NCI-H187 treated with DMSO at 0.1 percent for 48 hours (cell line): ENCODE measurements at regions not wholly inside any gene's neighbourhood (a gene's known extent, or its start where the extent isn't known, plus 50 kb on each side); places are given as distances from the start of the nearest gene placed in this dataset.
"Not testable (repeated sequence)": the region's sequence is repeated elsewhere in the genome, so short reads cannot be mapped to it uniquely, and the experiment has no call there.

Experiments
- DNase-seq: peaks from one replicate; lab custom pipeline; 2025; lab: John Stamatoyannopoulos, UW

GRCh38 chr3:74131546-74132328 is 482.7 kb downstream of the CNTN3 start:
- not testable (repeated sequence) for DNase-seq

- DNase-seq, result no peak
Observed at GRCh38 chr3:74129611-74130010, 484.8 kb downstream of the CNTN3 start.

GRCh38 chr3:74129056-74129455 is 485.4 kb downstream of the CNTN3 start:
- no peak for DNase-seq

- no peak for DNase-seq
Observed at GRCh38 chr3:74127256-74127655, 487.2 kb downstream of the CNTN3 start.

- DNase-seq, result no peak
Observed at GRCh38 chr3:74124782-74125181, 489.7 kb downstream of the CNTN3 start.

GRCh38 chr3:74122281-74122680 is 492.2 kb downstream of the CNTN3 start:
- no peak for DNase-seq

- no peak for DNase-seq
Observed at GRCh38 chr3:74121761-74122160, 492.7 kb downstream of the CNTN3 start.

GRCh38 chr3:74119221-74119620 is 494.5 kb upstream of the PDZRN3 start:
- no peak for DNase-seq

- DNase-seq, result no peak
Observed at GRCh38 chr3:74115906-74116305, 491.2 kb upstream of the PDZRN3 start.

- no peak for DNase-seq
Observed at GRCh38 chr3:74107451-74107850, 482.7 kb upstream of the PDZRN3 start.

GRCh38 chr3:74106925-74107324 is 482.2 kb upstream of the PDZRN3 start:
- DNase-seq, result no peak

- DNase-seq, result no peak
Observed at GRCh38 chr3:74091204-74091603, 466.5 kb upstream of the PDZRN3 start.

GRCh38 chr3:74089814-74090213 is 465.1 kb upstream of the PDZRN3 start:
- no peak for DNase-seq

GRCh38 chr3:74080056-74080461 is 455.3 kb upstream of the PDZRN3 start:
- no peak for DNase-seq

GRCh38 chr3:74075241-74075640 is 450.5 kb upstream of the PDZRN3 start:
- no peak for DNase-seq

- DNase-seq, result no peak
Observed at GRCh38 chr3:74074700-74075099, 450.0 kb upstream of the PDZRN3 start.

GRCh38 chr3:74067296-74067695 is 442.6 kb upstream of the PDZRN3 start:
- DNase-seq, result no peak

- no peak for DNase-seq
Observed at GRCh38 chr3:74066456-74066855, 441.7 kb upstream of the PDZRN3 start.

- DNase-seq, result no peak
Observed at GRCh38 chr3:74059923-74060600, 435.3 kb upstream of the PDZRN3 start.

- no peak for DNase-seq
Observed at GRCh38 chr3:74059301-74059922, 434.7 kb upstream of the PDZRN3 start.

GRCh38 chr3:74057169-74057568 is 432.4 kb upstream of the PDZRN3 start:
- no peak for DNase-seq

- no peak for DNase-seq
Observed at GRCh38 chr3:74055061-74055460, 430.3 kb upstream of the PDZRN3 start.

GRCh38 chr3:74054566-74054965 is 429.8 kb upstream of the PDZRN3 start:
- DNase-seq, result no peak
